Activated CD4-positive, alpha-beta T cell treated with anti-CD3 and anti-CD28 coated beads, Interleukin-2, amount 10 ng/mL, durations not matched to agents 24 days and 14 days (primary cell): ENCODE measurements at regions not wholly inside any gene's neighbourhood (a gene's known extent, or its start where the extent isn't known, plus 50 kb on each side); places are given as distances from the start of the nearest gene placed in this dataset.

Experiments
- DNase-seq: peaks from one replicate; pipeline ENCODE4 v3.0.0; 2022
- H3K27ac Mint-ChIP-seq: one replicate; pipeline ENCODE4 v1.8.0; 2022; ENCODE audit warnings: mild to moderate bottlenecking, mixed read lengths
- H3K27me3 Mint-ChIP-seq: one replicate; pipeline ENCODE4 v1.8.0; 2022; ENCODE audit warnings: mixed read lengths
- H3K36me3 Mint-ChIP-seq: one replicate; pipeline ENCODE4 v1.8.0; 2022; ENCODE audit warnings: low read depth, mild to moderate bottlenecking, mixed read lengths
- H3K4me1 Mint-ChIP-seq: one replicate; pipeline ENCODE4 v1.8.0; 2021; ENCODE audit warnings: mixed read lengths
- H3K4me3 Mint-ChIP-seq: one replicate; pipeline ENCODE4 v1.8.0; 2022; ENCODE audit warnings: mild to moderate bottlenecking, moderate library complexity, mixed read lengths
- H3K9me3 Mint-ChIP-seq: one replicate; pipeline ENCODE4 v1.8.0; 2021; ENCODE audit warnings: mixed read lengths
- intact Hi-C: fragments of 100-400 bp; cut with micrococcal nuclease; formaldehyde crosslinking; loops from one replicate; pipeline ENCODE4 v1.15.1; 2023

- DNase-seq, result no peak
- Mint-ChIP-seq H3K4me1 (no peaks in the 10 kb centered on the region), H3K4me3 (no peak overlapping the region), H3K27me3 (no peaks in the 10 kb centered on the region), H3K36me3 (no peaks in the 10 kb centered on the region), H3K27ac (no peak overlapping the region), H3K9me3 (peaks cover 4% of the 10 kb centered on the region)
- intact Hi-C loops, result no loop called here
Observed at GRCh38 chr4:178137732-178138471, 695.7 kb upstream of the AGA start.

- no peaks in the 10 kb centered on the region for H3K36me3 Mint-ChIP-seq
- no peak for DNase-seq
- no peak overlapping the region for H3K27ac Mint-ChIP-seq
- intact Hi-C loops, result no loop called here
- H3K9me3 Mint-ChIP-seq, result peaks cover 4% of the 10 kb centered on the region
- H3K4me1 Mint-ChIP-seq, result no peaks in the 10 kb centered on the region
- H3K27me3 Mint-ChIP-seq, result no peaks in the 10 kb centered on the region
- no peak overlapping the region for H3K4me3 Mint-ChIP-seq
Observed at GRCh38 chr4:178138491-178138890, 696.3 kb upstream of the AGA start.

- Mint-ChIP-seq H3K27ac (no peak overlapping the region), H3K27me3 (no peaks in the 10 kb centered on the region), H3K36me3 (no peaks in the 10 kb centered on the region), H3K4me1 (no peaks in the 10 kb centered on the region), H3K4me3 (no peak overlapping the region), H3K9me3 (peaks cover 4% of the 10 kb centered on the region)
- intact Hi-C loops, result no loop called here
- DNase-seq, result no peak
Observed at GRCh38 chr4:178140326-178140915, 698.2 kb upstream of the AGA start.

- no peaks in the 10 kb centered on the region for H3K27me3 Mint-ChIP-seq
- no peaks in the 10 kb centered on the region for H3K36me3 Mint-ChIP-seq
- intact Hi-C loops, result no loop called here
- no peak overlapping the region for H3K27ac Mint-ChIP-seq
- no peak for DNase-seq
- H3K4me3 Mint-ChIP-seq, result no peak overlapping the region
- H3K9me3 Mint-ChIP-seq, result peaks cover 4% of the 10 kb centered on the region
- H3K4me1 Mint-ChIP-seq, result no peaks in the 10 kb centered on the region
Observed at GRCh38 chr4:178142724-178143123, 700.5 kb upstream of the AGA start.

- Mint-ChIP-seq H3K4me1 (no peaks in the 10 kb centered on the region), H3K36me3 (no peaks in the 10 kb centered on the region), H3K4me3 (no peak overlapping the region), H3K27me3 (no peaks in the 10 kb centered on the region), H3K9me3 (peaks cover 4% of the 10 kb centered on the region), H3K27ac (no peak overlapping the region)
- intact Hi-C loops, result no loop called here
- no peak for DNase-seq
Observed at GRCh38 chr4:178148106-178148505, 705.9 kb upstream of the AGA start.

- intact Hi-C loops, result no loop called here
- Mint-ChIP-seq H3K27ac (no peak overlapping the region), H3K36me3 (no peaks in the 10 kb centered on the region), H3K27me3 (no peaks in the 10 kb centered on the region), H3K4me1 (no peaks in the 10 kb centered on the region), H3K4me3 (no peak overlapping the region), H3K9me3 (peaks cover 8% of the 10 kb centered on the region)
- DNase-seq, result no peak
Observed at GRCh38 chr4:178165251-178165950, 723.2 kb upstream of the AGA start.

GRCh38 chr4:178165951-178166308 is 723.7 kb upstream of the AGA start:
- Mint-ChIP-seq H3K27me3 (no peaks in the 10 kb centered on the region), H3K4me1 (no peaks in the 10 kb centered on the region), H3K4me3 (no peak overlapping the region), H3K27ac (no peak overlapping the region), H3K36me3 (no peaks in the 10 kb centered on the region), H3K9me3 (peaks cover 8% of the 10 kb centered on the region)
- intact Hi-C loops, result no loop called here
- no peak for DNase-seq

GRCh38 chr4:178173771-178174170 is 731.5 kb upstream of the AGA start:
- H3K27ac Mint-ChIP-seq, result no peak overlapping the region
- H3K9me3 Mint-ChIP-seq, result no peaks in the 10 kb centered on the region
- no peaks in the 10 kb centered on the region for H3K4me1 Mint-ChIP-seq
- DNase-seq, result no peak
- no peak overlapping the region for H3K4me3 Mint-ChIP-seq
- H3K36me3 Mint-ChIP-seq, result no peaks in the 10 kb centered on the region
- intact Hi-C loops, result no loop called here
- H3K27me3 Mint-ChIP-seq, result no peaks in the 10 kb centered on the region

- Mint-ChIP-seq H3K4me3 (no peak overlapping the region), H3K36me3 (no peaks in the 10 kb centered on the region), H3K4me1 (no peaks in the 10 kb centered on the region), H3K27me3 (no peaks in the 10 kb centered on the region), H3K9me3 (no peaks in the 10 kb centered on the region), H3K27ac (no peak overlapping the region)
- intact Hi-C loops, result no loop called here
- no peak for DNase-seq
Observed at GRCh38 chr4:178174756-178175155, 732.5 kb upstream of the AGA start.

- Mint-ChIP-seq H3K4me1 (no peaks in the 10 kb centered on the region), H3K27me3 (no peaks in the 10 kb centered on the region), H3K27ac (no peak overlapping the region), H3K36me3 (no peaks in the 10 kb centered on the region), H3K9me3 (no peaks in the 10 kb centered on the region), H3K4me3 (no peak overlapping the region)
- no peak for DNase-seq
- intact Hi-C loops, result no loop called here
Observed at GRCh38 chr4:178185517-178185916, 743.3 kb upstream of the AGA start.

GRCh38 chr4:178192611-178193010 is 750.4 kb upstream of the AGA start:
- Mint-ChIP-seq H3K4me1 (no peaks in the 10 kb centered on the region), H3K36me3 (no peaks in the 10 kb centered on the region), H3K27ac (no peak overlapping the region), H3K27me3 (no peaks in the 10 kb centered on the region), H3K9me3 (no peaks in the 10 kb centered on the region), H3K4me3 (no peak overlapping the region)
- DNase-seq, result no peak
- intact Hi-C loops, result no loop called here

GRCh38 chr4:178196751-178197374 is 754.6 kb upstream of the AGA start:
- Mint-ChIP-seq H3K9me3 (no peaks in the 10 kb centered on the region), H3K4me1 (no peaks in the 10 kb centered on the region), H3K36me3 (no peaks in the 10 kb centered on the region), H3K4me3 (no peak overlapping the region), H3K27ac (no peak overlapping the region), H3K27me3 (no peaks in the 10 kb centered on the region)
- intact Hi-C loops, result no loop called here
- DNase-seq, result no peak

GRCh38 chr4:178198691-178199090 is 756.5 kb upstream of the AGA start:
- Mint-ChIP-seq H3K27ac (no peak overlapping the region), H3K4me3 (no peak overlapping the region), H3K27me3 (no peaks in the 10 kb centered on the region), H3K4me1 (no peaks in the 10 kb centered on the region), H3K9me3 (no peaks in the 10 kb centered on the region), H3K36me3 (no peaks in the 10 kb centered on the region)
- intact Hi-C loops, result no loop called here
- no peak for DNase-seq

GRCh38 chr4:178202422-178202821 is 760.2 kb upstream of the AGA start:
- intact Hi-C loops, result no loop called here
- Mint-ChIP-seq H3K36me3 (no peaks in the 10 kb centered on the region), H3K4me3 (no peak overlapping the region), H3K9me3 (peaks cover 2% of the 10 kb centered on the region), H3K27ac (no peak overlapping the region), H3K4me1 (no peaks in the 10 kb centered on the region), H3K27me3 (no peaks in the 10 kb centered on the region)
- no peak for DNase-seq
